Cardiac fibroblast (primary cell): ENCODE measurements at regions not wholly inside any gene's neighbourhood (a gene's known extent, or its start where the extent isn't known, plus 50 kb on each side); places are given as distances from the start of the nearest gene placed in this dataset.

Experiments
- DNase-seq, 2 donors: peaks; one replicate each; pipeline versions ENCODE4 v3.0.0 to v3.0.0-alpha.2; 2010; ENCODE audit warnings: low read depth in 2 of 2
- H3K4me3 ChIP-seq, 2 donors: replicated peaks in 1 of 2; 1 replicate in 1 of 2; 2 replicates in 1 of 2; pipeline ENCODE4 v1.5.1; 2011; ENCODE audit warnings: low read depth in 2 of 2, low read length in 2 of 2, mild to moderate bottlenecking in 2 of 2, moderate library complexity in 1 of 2
- CTCF ChIP-seq: IDR thresholded peaks from one replicate; pipeline ENCODE4 v1.5.1; 2011; ENCODE audit warnings: low read depth, mild to moderate bottlenecking, low read length, inconsistent platforms

- TF ChIP-seq CTCF: peak; percentile 50
- peak; percentile 52 to 60 for DNase-seq
- no peak overlapping the region for H3K4me3 ChIP-seq
These were observed 321.2 kb upstream of the ADGRB3 start for GRCh38 chr6:68313911-68314310.

GRCh38 chr6:68307301-68307700, 327.8 kb upstream of the ADGRB3 start:
- H3K4me3 ChIP-seq: no peak overlapping the region
- no peak for DNase-seq
- no peak for TF ChIP-seq CTCF

GRCh38 chr6:68296126-68296525, 339.0 kb upstream of the ADGRB3 start:
- peak; percentile 42 to 55 for DNase-seq
- H3K4me3 ChIP-seq: no peak overlapping the region
- no peak for TF ChIP-seq CTCF

- DNase-seq: no peak
- no peak for TF ChIP-seq CTCF
- H3K4me3 ChIP-seq: no peak overlapping the region
These were observed 352.4 kb upstream of the ADGRB3 start for GRCh38 chr6:68282646-68283045.

- TF ChIP-seq CTCF: no peak
- DNase-seq: peak; percentile 17 to 46
- no peak overlapping the region for H3K4me3 ChIP-seq
These were observed 355.1 kb upstream of the ADGRB3 start for GRCh38 chr6:68279793-68280557.

- no peak for DNase-seq
- TF ChIP-seq CTCF: no peak
- H3K4me3 ChIP-seq: no peak overlapping the region
These were observed 361.8 kb upstream of the ADGRB3 start for GRCh38 chr6:68273297-68273696.

GRCh38 chr6:68256391-68256790, 378.7 kb upstream of the ADGRB3 start:
- TF ChIP-seq CTCF: no peak
- no peak for DNase-seq
- H3K4me3 ChIP-seq: no peak overlapping the region
